ENCODE measurements at regions not wholly inside any gene's neighbourhood (a gene's known extent, or its start where the extent isn't known, plus 50 kb on each side); places are given as distances from the start of the nearest gene placed in this dataset.

- TF ChIP-seq CREB1 (IDR thresholded peaks at IDR 0.05; ENCODE audit: low read depth) (no peak), ZBTB7A (IDR thresholded peaks at IDR 0.05; ENCODE audit: low read depth) (no peak), TEAD4 (IDR thresholded peaks at IDR 0.05) (no peak), FOXM1 (IDR thresholded peaks at IDR 0.05; ENCODE audit: borderline replicate concordance, low read depth) (no peak), USF1 (IDR thresholded peaks at IDR 0.05) (no peak)
Measured at GRCh38 chr17:77606146-77606864, 352.2 kb upstream of the TNRC6C start.

- TF ChIP-seq, protein P1, sequence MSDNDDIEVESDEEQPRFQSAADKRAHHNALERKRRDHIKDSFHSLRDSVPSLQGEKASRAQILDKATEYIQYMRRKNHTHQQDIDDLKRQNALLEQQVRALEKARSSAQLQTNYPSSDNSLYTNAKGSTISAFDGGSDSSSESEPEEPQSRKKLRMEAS (IDR thresholded peaks at IDR 0.05): no peak
- no peak for TF ChIP-seq CEBPB (IDR thresholded peaks at IDR 0.05)
- TF ChIP-seq TCF12 (IDR thresholded peaks at IDR 0.05; ENCODE audit: low read depth): no peak
- no peak for TF ChIP-seq YY1 (IDR thresholded peaks at IDR 0.05; ENCODE audit: low read depth)
- no peak for TF ChIP-seq USF1 (IDR thresholded peaks at IDR 0.05)
- no peak for TF ChIP-seq TAF1 (IDR thresholded peaks at IDR 0.05; ENCODE audit: low read depth)
- TF ChIP-seq REST (IDR thresholded peaks at IDR 0.05; ENCODE audit: low read depth): no peak
- TF ChIP-seq RAD21 (IDR thresholded peaks at IDR 0.05; ENCODE audit: low read depth): no peak
- no peak for TF ChIP-seq EP300 (IDR thresholded peaks at IDR 0.05; ENCODE audit: borderline replicate concordance)
- TF ChIP-seq NFIC (IDR thresholded peaks at IDR 0.05): no peak
- TF ChIP-seq ZBTB7A (IDR thresholded peaks at IDR 0.05; ENCODE audit: low read depth): no peak
- TF ChIP-seq CREB1 (IDR thresholded peaks at IDR 0.05; ENCODE audit: low read depth): no peak
- no peak for TF ChIP-seq TEAD4 (IDR thresholded peaks at IDR 0.05)
- no peak for TF ChIP-seq EGR1 (IDR thresholded peaks at IDR 0.05)
- TF ChIP-seq FOXM1 (IDR thresholded peaks at IDR 0.05; ENCODE audit: borderline replicate concordance, low read depth): no peak
Measured at GRCh38 chr17:77606865-77607210, 351.7 kb upstream of the TNRC6C start.

GRCh38 chr17:77607606-77608005 is 350.9 kb upstream of the TNRC6C start:
- TF ChIP-seq ZBTB7A (IDR thresholded peaks at IDR 0.05; ENCODE audit: low read depth): no peak
- no peak for TF ChIP-seq CREB1 (IDR thresholded peaks at IDR 0.05; ENCODE audit: low read depth)
- TF ChIP-seq TEAD4 (IDR thresholded peaks at IDR 0.05): no peak
- TF ChIP-seq, protein P1 (IDR thresholded peaks at IDR 0.05): no peak
- no peak for TF ChIP-seq EGR1 (IDR thresholded peaks at IDR 0.05)
- TF ChIP-seq RAD21 (IDR thresholded peaks at IDR 0.05; ENCODE audit: low read depth): no peak
- TF ChIP-seq EP300 (IDR thresholded peaks at IDR 0.05; ENCODE audit: borderline replicate concordance): no peak
- no peak for TF ChIP-seq CEBPB (IDR thresholded peaks at IDR 0.05)
- TF ChIP-seq TAF1 (IDR thresholded peaks at IDR 0.05; ENCODE audit: low read depth): no peak
- no peak for TF ChIP-seq YY1 (IDR thresholded peaks at IDR 0.05; ENCODE audit: low read depth)
- no peak for TF ChIP-seq FOXM1 (IDR thresholded peaks at IDR 0.05; ENCODE audit: borderline replicate concordance, low read depth)
- no peak for TF ChIP-seq TCF12 (IDR thresholded peaks at IDR 0.05; ENCODE audit: low read depth)
- TF ChIP-seq REST (IDR thresholded peaks at IDR 0.05; ENCODE audit: low read depth): no peak
- no peak for TF ChIP-seq USF1 (IDR thresholded peaks at IDR 0.05)
- TF ChIP-seq NFIC (IDR thresholded peaks at IDR 0.05): no peak

- TF ChIP-seq EP300 (IDR thresholded peaks at IDR 0.05; ENCODE audit: borderline replicate concordance) (no peak), EGR1 (IDR thresholded peaks at IDR 0.05) (no peak), RAD21 (IDR thresholded peaks at IDR 0.05; ENCODE audit: low read depth) (no peak), ZBTB7A (IDR thresholded peaks at IDR 0.05; ENCODE audit: low read depth) (no peak), NFIC (IDR thresholded peaks at IDR 0.05) (no peak), CREB1 (IDR thresholded peaks at IDR 0.05; ENCODE audit: low read depth) (no peak), REST (IDR thresholded peaks at IDR 0.05; ENCODE audit: low read depth) (no peak), TEAD4 (IDR thresholded peaks at IDR 0.05) (no peak), USF1 (IDR thresholded peaks at IDR 0.05) (no peak), FOXM1 (IDR thresholded peaks at IDR 0.05; ENCODE audit: borderline replicate concordance, low read depth) (no peak), TAF1 (IDR thresholded peaks at IDR 0.05; ENCODE audit: low read depth) (no peak), CEBPB (IDR thresholded peaks at IDR 0.05) (no peak), TCF12 (IDR thresholded peaks at IDR 0.05; ENCODE audit: low read depth) (no peak), YY1 (IDR thresholded peaks at IDR 0.05; ENCODE audit: low read depth) (no peak)
- TF ChIP-seq, protein P1 (IDR thresholded peaks at IDR 0.05): no peak
Measured at GRCh38 chr17:77608431-77608830, 350.1 kb upstream of the TNRC6C start.

Measured in Ishikawa (cell line).